Activated naive CD8-positive, alpha-beta T cell (primary cell): ENCODE measurements at regions not wholly inside any gene's neighbourhood (a gene's known extent, or its start where the extent isn't known, plus 50 kb on each side); places are given as distances from the start of the nearest gene placed in this dataset.
"Not testable (repeated sequence)": the region's sequence is repeated elsewhere in the genome, so short reads cannot be mapped to it uniquely, and the experiment has no call there.

Experiments used
- H3K27ac Mint-ChIP-seq: one replicate; pipeline ENCODE4 v1.8.0; 2021; ENCODE audit warnings: mixed read lengths
- H3K27me3 Mint-ChIP-seq: one replicate; pipeline ENCODE4 v1.8.0; 2021; ENCODE audit warnings: mixed read lengths
- H3K36me3 Mint-ChIP-seq: one replicate; pipeline ENCODE4 v1.8.0; 2021; ENCODE audit warnings: mixed read lengths
- H3K4me1 Mint-ChIP-seq: one replicate; pipeline ENCODE4 v1.8.0; 2021; ENCODE audit warnings: low read depth, mixed read lengths
- H3K4me3 Mint-ChIP-seq: one replicate; pipeline ENCODE4 v1.8.0; 2021; ENCODE audit warnings: mild to moderate bottlenecking, mixed read lengths
- H3K9me3 Mint-ChIP-seq: one replicate; pipeline ENCODE4 v1.8.0; 2021; ENCODE audit warnings: low read depth, mixed read lengths

DNA sequence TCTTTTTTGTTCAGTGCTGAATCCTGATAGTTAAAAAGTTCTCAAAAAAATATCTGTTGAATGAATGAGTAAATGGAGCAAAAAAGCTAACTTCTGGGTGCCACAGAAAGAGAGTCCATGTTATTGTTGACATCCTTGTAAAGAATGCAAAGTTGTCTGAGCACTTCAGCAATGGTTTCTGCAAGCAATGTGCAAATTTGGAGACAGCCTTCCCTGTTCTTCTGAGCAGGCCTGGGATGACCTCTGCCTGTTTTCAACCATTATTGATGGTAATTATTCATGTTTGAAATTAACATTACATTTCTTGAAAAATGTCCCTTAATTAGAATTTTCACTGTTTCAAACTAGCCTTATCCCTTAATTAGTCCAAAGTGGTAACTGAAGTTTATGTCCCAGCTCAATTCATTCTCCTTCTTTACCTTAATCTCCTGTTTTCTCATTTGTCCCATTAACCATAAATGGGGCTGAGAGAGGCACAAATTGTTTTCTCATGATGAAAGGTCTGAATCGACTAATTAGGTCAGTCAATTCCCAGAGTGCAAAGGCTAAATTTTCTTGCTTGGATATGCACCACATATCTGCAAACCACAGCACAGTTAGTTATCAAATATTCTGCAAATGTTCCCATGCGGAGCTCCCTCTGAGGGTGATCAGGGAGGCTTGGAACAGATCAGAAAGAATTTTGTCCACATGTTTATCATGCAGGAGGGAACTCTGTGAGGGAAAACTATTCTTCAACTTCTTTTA, 139.4 kb upstream of the KRR1 start:
- H3K27ac Mint-ChIP-seq = no peak overlapping the region
- peaks cover 10% of the 10 kb centered on the region for H3K4me1 Mint-ChIP-seq
- H3K9me3 Mint-ChIP-seq = peaks cover 4% of the 10 kb centered on the region
- peaks cover 4% of the 10 kb centered on the region for H3K36me3 Mint-ChIP-seq
- H3K27me3 Mint-ChIP-seq = peaks cover 8% of the 10 kb centered on the region
- no peak overlapping the region for H3K4me3 Mint-ChIP-seq

DNA sequence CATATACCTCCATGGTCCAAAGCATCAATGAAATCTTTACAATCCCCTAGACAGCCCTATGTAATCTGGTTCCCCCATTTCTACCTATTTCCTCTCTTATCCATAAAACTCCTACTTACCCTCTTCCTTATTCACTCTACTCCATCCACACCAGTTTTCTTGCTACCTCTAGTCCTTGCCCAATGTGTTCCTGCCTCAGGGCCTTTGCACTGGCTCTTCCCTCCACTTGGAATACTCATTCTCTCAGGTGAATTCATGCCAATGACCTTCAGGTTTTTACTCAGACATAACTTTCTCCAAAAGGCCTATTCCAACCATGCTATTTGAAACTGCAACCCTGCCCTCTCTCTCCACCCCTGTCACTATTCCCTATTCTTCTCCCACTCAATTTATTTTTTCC, 138.7 kb upstream of the KRR1 start:
- Mint-ChIP-seq H3K36me3 (peaks cover 2% of the 10 kb centered on the region), H3K4me1 (peaks cover 3% of the 10 kb centered on the region), H3K4me3 (no peak overlapping the region), H3K27me3 (peaks cover 11% of the 10 kb centered on the region), H3K9me3 (no peaks in the 10 kb centered on the region), H3K27ac (no peak overlapping the region)

DNA sequence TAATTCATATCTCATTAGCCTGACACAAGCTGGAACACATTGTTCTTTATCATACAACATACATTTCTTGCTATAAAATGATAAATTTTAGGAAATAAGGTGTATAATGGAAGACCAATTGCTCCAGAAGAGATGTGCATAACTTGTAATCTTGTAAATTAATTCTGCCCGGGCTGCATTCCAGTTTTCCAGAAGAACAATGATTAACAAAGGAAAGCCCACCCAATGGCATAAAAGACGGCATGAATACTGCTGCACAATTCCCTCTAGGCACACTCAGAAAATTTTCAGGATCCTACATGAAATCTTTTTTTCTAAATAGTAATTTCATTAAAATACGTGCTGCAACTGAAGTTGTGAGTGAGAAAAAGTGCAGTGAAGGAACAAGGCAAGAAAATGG, 137.4 kb upstream of the KRR1 start:
- Mint-ChIP-seq H3K27me3 (peaks cover 13% of the 10 kb centered on the region), H3K36me3 (peaks cover 2% of the 10 kb centered on the region), H3K9me3 (no peaks in the 10 kb centered on the region), H3K27ac (no peak overlapping the region), H3K4me3 (no peak overlapping the region), H3K4me1 (no peaks in the 10 kb centered on the region)

DNA sequence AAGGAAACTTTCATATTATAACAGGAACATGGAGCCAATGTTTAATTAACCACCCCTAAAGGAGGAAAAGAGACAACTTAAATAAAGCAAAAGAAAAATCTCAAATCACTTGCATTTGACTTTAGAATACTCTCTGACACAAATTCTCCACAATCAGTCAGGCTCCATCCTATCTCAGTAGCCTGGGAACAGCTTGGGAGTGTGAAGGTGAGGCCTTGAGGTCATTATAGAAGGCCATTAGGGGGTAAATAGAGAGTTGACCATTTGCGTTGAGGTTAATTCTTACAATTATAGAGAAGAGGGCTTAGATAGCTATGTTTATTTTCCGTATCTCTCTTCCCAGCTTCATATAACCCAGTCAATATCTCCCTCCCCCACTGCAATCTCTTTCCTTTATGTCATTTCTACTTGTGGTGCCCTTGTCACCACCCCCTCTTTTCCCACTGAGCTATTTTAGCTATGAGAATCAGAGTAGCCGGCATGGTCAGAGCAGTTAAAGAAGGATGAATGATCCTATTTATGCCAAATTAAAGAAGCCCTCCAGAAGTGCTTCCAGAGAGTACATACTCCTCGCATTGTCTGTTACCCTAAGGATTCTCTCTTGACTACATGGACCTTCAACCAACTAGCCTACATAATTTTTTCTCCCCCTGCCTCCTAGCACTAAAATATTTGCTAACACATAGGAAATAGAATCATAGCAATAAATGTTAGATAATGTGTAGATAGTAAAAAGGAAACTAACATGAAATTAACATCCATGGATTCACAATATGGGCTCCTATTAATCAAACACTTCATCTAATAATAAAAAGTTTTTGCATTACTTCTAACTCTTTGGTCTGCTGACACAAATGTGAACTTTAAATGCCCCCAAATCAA, 135.2 kb upstream of the KRR1 start:
- Mint-ChIP-seq H3K36me3 (no peaks in the 10 kb centered on the region), H3K27ac (no peak overlapping the region), H3K4me3 (no peak overlapping the region), H3K9me3 (no peaks in the 10 kb centered on the region), H3K4me1 (peaks cover 12% of the 10 kb centered on the region), H3K27me3 (peaks cover 8% of the 10 kb centered on the region)

DNA sequence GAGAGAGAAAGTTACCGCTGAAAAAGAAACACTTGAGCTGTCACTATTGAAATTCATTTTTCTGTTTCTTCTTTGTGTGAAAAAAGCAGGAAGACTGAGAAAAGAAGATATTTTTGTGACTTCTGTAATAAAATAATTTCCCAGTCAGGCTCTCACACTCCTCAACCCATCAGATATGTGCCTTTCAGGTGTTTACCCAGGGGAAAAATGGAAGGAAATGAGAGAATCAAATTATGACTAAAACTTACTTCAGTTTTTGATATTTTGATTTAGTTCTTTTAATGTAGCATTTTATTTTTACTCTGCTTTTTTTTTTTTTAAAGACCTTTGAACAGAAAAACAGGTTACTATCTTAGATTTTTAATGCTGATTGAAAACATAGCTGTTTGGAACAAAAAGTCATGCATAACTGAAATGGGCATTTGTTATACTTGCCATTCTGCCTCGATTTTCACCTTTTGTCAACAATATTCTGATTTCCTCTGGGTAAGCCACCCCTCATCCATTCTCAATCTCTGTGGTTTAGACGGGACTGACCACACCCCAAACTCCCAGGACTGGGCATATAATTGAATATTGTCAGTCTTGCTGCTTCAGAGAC, 133.2 kb upstream of the KRR1 start:
- H3K27ac Mint-ChIP-seq = no peak overlapping the region
- no peak overlapping the region for H3K4me3 Mint-ChIP-seq

DNA sequence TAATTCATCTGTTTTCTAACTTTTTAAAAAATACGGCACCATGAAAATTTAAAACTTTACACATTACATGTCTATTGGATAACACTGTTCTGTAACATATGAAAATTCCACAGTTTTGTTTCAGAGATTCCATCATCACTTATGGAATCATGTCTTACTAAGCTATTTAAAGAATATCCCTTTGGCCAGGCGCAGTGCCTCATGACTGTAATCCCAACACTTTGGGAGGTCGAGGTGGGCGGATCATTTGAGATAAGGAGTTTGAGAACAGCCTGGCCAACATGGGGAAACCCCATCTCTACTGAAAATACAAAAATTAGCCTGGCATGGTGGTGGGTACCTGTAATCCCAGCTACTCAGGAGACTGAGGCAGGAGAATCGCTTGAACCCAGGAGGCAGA, 131.7 kb upstream of the KRR1 start:
- not testable (repeated sequence) for H3K9me3 Mint-ChIP-seq, H3K27ac Mint-ChIP-seq, H3K36me3 Mint-ChIP-seq, H3K4me3 Mint-ChIP-seq, H3K27me3 Mint-ChIP-seq
- peaks cover 23% of the 10 kb centered on the region for H3K4me1 Mint-ChIP-seq

More for the DNA sequence above, 133.2 kb upstream of the KRR1 start:
- H3K4me1 Mint-ChIP-seq = peaks cover 23% of the 10 kb centered on the region
- no peaks in the 10 kb centered on the region for H3K36me3 Mint-ChIP-seq
- H3K27me3 Mint-ChIP-seq = peaks cover 7% of the 10 kb centered on the region
- no peaks in the 10 kb centered on the region for H3K9me3 Mint-ChIP-seq

DNA sequence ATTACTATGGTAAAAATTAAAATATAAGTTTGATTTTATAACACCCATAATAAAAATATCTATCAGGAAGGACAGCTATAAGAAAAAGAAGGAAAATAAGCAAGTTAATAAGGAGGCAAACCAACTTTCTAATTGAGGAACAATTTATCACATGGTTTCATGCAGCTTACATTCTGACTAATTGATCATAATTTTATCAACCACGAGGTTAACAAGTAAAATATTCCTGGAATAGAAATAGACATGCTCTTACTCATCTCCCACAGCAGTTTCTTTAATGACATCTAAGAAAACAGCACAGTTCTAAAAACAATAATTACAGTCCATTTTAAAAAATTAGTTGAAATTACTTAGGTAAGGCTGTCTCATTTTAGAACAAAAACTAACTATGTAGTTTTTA, 130.8 kb upstream of the KRR1 start:
- peaks cover 23% of the 10 kb centered on the region for H3K4me1 Mint-ChIP-seq
- peaks cover 6% of the 10 kb centered on the region for H3K27me3 Mint-ChIP-seq
- H3K27ac Mint-ChIP-seq = peak overlapping the region; percentile 74
- H3K4me3 Mint-ChIP-seq = peak overlapping the region; percentile 44
- H3K9me3 Mint-ChIP-seq = no peaks in the 10 kb centered on the region
- H3K36me3 Mint-ChIP-seq = no peaks in the 10 kb centered on the region

DNA sequence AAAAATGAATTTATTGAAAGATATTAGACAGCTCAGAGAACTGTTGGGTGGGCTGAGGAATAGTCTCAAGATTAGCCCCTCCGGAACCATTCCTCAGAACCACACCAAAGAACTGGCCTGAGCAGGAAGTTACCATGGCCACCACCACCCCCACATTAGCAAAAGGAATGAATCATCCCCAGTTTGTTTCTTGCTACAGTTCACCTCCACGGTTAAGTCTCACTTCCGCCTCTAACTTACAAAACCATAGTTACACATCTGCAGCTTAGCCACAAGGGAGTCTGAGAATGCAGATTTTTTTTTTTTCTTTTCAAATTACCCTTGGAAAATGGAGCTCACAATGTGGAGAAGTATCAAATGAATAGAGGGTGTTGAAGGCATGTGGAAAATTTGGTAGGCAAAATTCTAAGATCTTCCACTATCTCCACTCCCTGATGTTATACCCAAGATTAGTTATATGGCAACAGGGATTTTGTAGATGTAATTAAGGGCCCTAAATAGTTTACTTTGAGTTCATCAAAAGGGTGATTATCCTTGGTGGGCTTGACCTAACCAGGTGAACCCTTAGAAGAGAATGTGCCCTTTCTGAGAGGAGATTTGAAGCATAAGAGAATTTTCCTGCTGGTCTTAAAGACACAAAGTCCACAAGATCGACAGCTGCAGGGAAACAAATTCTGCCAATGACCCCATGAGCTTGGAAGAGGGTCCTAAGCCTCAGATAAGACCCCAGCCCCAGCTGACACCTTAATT, 129.8 kb upstream of the KRR1 start:
- H3K27me3 Mint-ChIP-seq = peaks cover 6% of the 10 kb centered on the region
- peaks cover 25% of the 10 kb centered on the region for H3K4me1 Mint-ChIP-seq
- no peaks in the 10 kb centered on the region for H3K36me3 Mint-ChIP-seq
- no peaks in the 10 kb centered on the region for H3K9me3 Mint-ChIP-seq
- peak overlapping the region; percentile 52 for H3K27ac Mint-ChIP-seq
- H3K4me3 Mint-ChIP-seq = no peak overlapping the region

DNA sequence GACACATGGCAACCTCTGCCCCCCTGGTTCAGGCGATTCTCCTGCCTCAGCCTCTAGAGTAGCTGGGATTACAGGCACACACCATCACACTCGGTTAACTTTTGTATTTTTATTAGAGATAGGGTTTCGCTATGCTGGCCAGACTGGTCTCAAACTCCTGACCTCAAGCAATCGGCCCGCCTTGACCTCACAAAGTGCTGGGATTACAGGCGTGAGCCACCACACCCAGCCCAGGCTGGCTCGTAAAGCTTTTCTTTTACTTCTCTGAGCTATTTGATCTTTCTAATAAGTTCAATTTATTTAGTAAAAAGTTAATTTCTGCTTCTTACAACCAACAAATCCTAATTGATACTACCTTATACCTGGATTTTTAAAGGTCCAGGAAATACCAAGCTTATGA, 127.4 kb upstream of the KRR1 start:
- peaks cover 4% of the 10 kb centered on the region for H3K27me3 Mint-ChIP-seq

DNA sequence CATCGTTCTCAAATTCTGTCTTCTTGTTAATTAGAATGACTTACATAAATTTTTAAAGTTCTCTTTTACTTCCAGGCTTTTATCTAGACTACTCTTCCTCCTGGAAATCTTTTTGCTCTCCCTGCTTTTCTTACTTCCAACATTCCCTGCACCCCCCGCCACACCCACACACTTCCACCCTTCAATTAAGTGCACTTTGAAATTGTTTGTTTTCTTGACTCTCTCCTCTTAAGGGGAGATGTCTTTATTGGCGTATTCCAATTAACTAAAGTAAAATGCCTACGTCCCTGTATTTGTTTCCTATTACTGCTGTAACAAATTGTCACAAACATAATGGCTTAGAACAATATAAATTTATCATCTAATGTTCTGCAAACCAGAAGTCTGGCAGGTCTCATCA, 125.2 kb upstream of the KRR1 start:
- H3K4me1 Mint-ChIP-seq = peaks cover 24% of the 10 kb centered on the region
- no peak overlapping the region for H3K27ac Mint-ChIP-seq
- H3K9me3 Mint-ChIP-seq = no peaks in the 10 kb centered on the region
- H3K4me3 Mint-ChIP-seq = no peak overlapping the region
- no peaks in the 10 kb centered on the region for H3K36me3 Mint-ChIP-seq
- peaks cover 4% of the 10 kb centered on the region for H3K27me3 Mint-ChIP-seq

More for the DNA sequence above, 127.4 kb upstream of the KRR1 start:
- Mint-ChIP-seq H3K36me3 (no peaks in the 10 kb centered on the region), H3K27ac (no peak overlapping the region), H3K9me3 (no peaks in the 10 kb centered on the region), H3K4me1 (peaks cover 36% of the 10 kb centered on the region), H3K4me3 (no peak overlapping the region)

DNA sequence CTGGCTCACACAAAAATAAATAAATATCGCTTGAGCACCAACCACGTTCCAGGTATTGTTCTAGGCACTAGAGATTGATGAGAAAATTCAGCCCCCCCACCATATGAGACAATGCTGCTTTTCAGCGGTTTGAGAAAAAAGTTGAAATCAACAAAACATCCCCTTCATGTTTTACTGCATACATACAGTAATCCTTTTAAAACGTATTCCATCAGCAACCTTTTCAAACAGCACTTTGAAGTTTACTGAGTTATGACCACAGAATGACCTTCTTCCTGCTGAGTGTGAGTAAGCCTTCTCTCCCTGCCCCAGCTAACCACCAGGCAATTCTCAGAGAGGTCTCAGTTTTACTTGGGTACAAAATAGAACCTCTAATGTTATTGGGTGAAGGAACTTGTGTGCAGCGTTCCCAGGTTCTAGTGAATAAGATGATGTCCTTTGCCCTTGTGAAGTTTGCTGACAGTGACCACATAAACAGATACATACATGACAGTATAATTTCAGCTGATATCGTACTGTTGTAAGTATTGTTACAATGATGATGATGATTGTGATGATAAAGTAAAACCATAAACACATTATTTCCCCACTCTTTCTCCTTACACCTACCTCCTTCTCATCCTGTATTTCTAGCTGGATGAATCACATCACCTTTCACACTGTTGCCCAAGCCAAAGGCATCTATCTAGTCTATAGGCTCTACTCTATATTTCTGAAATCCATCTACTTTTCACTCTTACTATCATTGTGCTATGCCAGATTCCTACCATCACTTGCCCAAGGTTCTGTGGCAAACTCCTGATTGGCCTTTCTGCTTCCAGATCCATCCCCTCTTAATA, 124.4 kb upstream of the KRR1 start:
- Mint-ChIP-seq H3K9me3 (no peaks in the 10 kb centered on the region), H3K4me3 (no peak overlapping the region), H3K27ac (no peak overlapping the region), H3K36me3 (no peaks in the 10 kb centered on the region), H3K4me1 (peaks cover 17% of the 10 kb centered on the region), H3K27me3 (peaks cover 4% of the 10 kb centered on the region)

DNA sequence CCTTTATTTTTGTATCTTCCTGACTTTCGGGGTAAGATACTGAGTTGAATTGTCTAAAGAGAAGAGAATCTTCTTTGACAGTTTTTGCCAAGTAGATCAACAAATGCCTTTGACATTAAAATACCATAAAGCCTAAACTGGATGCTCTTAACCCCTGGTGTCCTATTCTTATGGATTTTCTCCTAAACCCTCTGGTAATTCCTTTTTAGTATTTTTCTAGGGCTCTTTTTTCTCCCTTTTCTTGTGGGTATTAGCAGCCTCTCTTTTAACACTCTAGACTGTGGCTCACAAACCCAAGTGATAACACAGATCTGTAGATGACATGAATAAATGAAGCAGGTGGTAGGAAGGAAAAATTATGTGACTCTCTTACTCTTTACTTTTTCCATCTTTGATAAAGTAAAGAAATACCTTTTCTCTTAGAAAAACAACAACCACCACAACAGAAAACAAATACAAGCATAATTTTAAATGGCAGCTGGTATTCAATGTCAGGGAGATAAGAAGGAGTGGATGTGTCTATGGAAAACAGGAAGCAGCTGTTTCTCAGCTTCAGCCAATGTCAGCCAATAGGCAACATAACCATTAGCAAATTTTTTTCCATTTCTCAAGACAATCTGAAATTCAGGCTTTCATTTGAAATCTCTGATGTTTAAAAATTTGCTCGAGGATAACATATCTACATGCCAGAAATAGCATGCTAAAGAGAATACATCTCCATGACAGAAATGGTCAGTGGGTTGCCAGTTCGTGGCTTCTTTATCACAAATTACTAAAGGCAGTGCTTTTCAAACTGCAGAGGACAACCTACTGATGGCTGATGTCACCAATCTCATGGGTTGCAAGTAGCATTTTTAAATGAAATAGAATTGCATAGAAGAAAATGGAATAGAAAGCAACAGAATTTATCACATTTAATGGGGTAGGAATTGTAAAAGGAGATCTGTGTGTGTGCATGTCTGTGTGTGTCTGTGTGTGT, 123.1 kb upstream of the KRR1 start:
- Mint-ChIP-seq H3K9me3 (peaks cover 3% of the 10 kb centered on the region), H3K4me1 (peaks cover 13% of the 10 kb centered on the region), H3K27me3 (peaks cover 4% of the 10 kb centered on the region), H3K4me3 (no peak overlapping the region), H3K36me3 (no peaks in the 10 kb centered on the region), H3K27ac (no peak overlapping the region)

DNA sequence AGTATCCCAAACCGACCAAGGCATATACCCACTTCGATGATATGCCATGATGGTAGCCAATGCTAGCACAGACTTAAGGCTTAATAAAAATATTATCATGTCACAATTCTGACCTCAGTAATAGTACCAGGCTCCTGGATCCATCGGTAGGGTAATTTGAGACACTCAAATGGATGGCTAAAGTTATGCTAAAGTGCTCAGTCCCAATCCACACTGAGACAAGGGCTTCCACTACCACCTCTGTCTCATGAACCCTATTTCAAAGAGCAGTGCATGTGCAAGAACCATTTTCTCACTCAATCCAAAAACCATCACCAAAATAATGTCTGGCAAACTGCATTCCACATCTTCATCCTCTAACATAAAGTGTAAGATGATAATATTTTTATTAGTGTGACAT, 122.4 kb upstream of the KRR1 start:
- Mint-ChIP-seq H3K4me1 (peaks cover 13% of the 10 kb centered on the region), H3K4me3 (no peak overlapping the region), H3K9me3 (peaks cover 3% of the 10 kb centered on the region), H3K36me3 (no peaks in the 10 kb centered on the region), H3K27me3 (peaks cover 4% of the 10 kb centered on the region), H3K27ac (no peak overlapping the region)
